NOMO-1 treated with DMSO at 0.1 percent for 48 hours (cell line): ENCODE measurements at regions not wholly inside any gene's neighbourhood (a gene's known extent, or its start where the extent isn't known, plus 50 kb on each side); places are given as distances from the start of the nearest gene placed in this dataset.
"Not testable (repeated sequence)": the region's sequence is repeated elsewhere in the genome, so short reads cannot be mapped to it uniquely, and the experiment has no call there.

ENCODE experiments used
- DNase-seq: peaks from one replicate; lab custom pipeline; 2025; ENCODE audit not compliant: unreplicated experiment; lab: John Stamatoyannopoulos, UW

GRCh38 chr4:34953145-34953799 is 1291.0 kb downstream of the ARAP2 start:
- no peak for DNase-seq

GRCh38 chr4:34964613-34965012 is 1279.7 kb downstream of the ARAP2 start:
- no peak for DNase-seq

GRCh38 chr4:34972189-34972588 is 1272.1 kb downstream of the ARAP2 start:
- no peak for DNase-seq

- no peak for DNase-seq
Observed at GRCh38 chr4:34973650-34974312, 1270.5 kb downstream of the ARAP2 start.

GRCh38 chr4:34974313-34974680 is 1270.0 kb downstream of the ARAP2 start:
- DNase-seq: no peak

- not testable (repeated sequence) for DNase-seq
Observed at GRCh38 chr4:35021222-35021621, 1223.1 kb downstream of the ARAP2 start.

- no peak for DNase-seq
Observed at GRCh38 chr4:35025152-35025834, 1219.0 kb downstream of the ARAP2 start.

- DNase-seq: no peak
Observed at GRCh38 chr4:35038079-35038805, 1206.1 kb downstream of the ARAP2 start.

- DNase-seq: no peak
Observed at GRCh38 chr4:35038845-35039244, 1205.5 kb downstream of the ARAP2 start.

- DNase-seq: no peak
Observed at GRCh38 chr4:35052546-35052945, 1191.8 kb downstream of the ARAP2 start.

GRCh38 chr4:35063031-35063570 is 1181.2 kb downstream of the ARAP2 start:
- DNase-seq: no peak

GRCh38 chr4:35066406-35066805 is 1177.9 kb downstream of the ARAP2 start:
- DNase-seq: no peak

GRCh38 chr4:35080799-35081198 is 1163.5 kb downstream of the ARAP2 start:
- no peak for DNase-seq

GRCh38 chr4:35087218-35087617 is 1157.1 kb downstream of the ARAP2 start:
- DNase-seq: no peak

GRCh38 chr4:35100932-35101331 is 1143.4 kb downstream of the ARAP2 start:
- DNase-seq: no peak

- no peak for DNase-seq
Observed at GRCh38 chr4:35102066-35102465, 1142.2 kb downstream of the ARAP2 start.

GRCh38 chr4:35105486-35105885 is 1138.8 kb downstream of the ARAP2 start:
- DNase-seq: no peak

- no peak for DNase-seq
Observed at GRCh38 chr4:35106091-35106734, 1138.1 kb downstream of the ARAP2 start.

GRCh38 chr4:35124106-35124505 is 1120.2 kb downstream of the ARAP2 start:
- no peak for DNase-seq

GRCh38 chr4:35125995-35126712 is 1118.2 kb downstream of the ARAP2 start:
- no peak for DNase-seq
